ENCODE measurements at regions not wholly inside any gene's neighbourhood (a gene's known extent, or its start where the extent isn't known, plus 50 kb on each side); places are given as distances from the start of the nearest gene placed in this dataset.

- Mint-ChIP-seq H3K9me3 (ENCODE audit: unreplicated experiment) (no peaks in the 10 kb centered on the region), H3K27me3 (ENCODE audit: unreplicated experiment) (no peaks in the 10 kb centered on the region), H3K27ac (ENCODE audit: unreplicated experiment) (no peak overlapping the region), H3K4me3 (ENCODE audit: unreplicated experiment) (no peak overlapping the region), H3K36me3 (ENCODE audit: unreplicated experiment) (no peaks in the 10 kb centered on the region), H3K4me1 (ENCODE audit: low read depth, unreplicated experiment) (no peaks in the 10 kb centered on the region)
- no peak for TF ChIP-seq CTCF (IDR thresholded peaks at IDR 0.05; ENCODE audit: partially characterized antibody, unreplicated experiment)
- DNase-seq, result no peak
Measured at GRCh38 chr2:16365366-16365765, 300.3 kb downstream of the CYRIA start.

GRCh38 chr2:16363581-16363980 lies 302.1 kb downstream of the CYRIA start:
- H3K36me3 Mint-ChIP-seq (ENCODE audit: unreplicated experiment), result no peaks in the 10 kb centered on the region
- no peaks in the 10 kb centered on the region for H3K4me1 Mint-ChIP-seq (ENCODE audit: low read depth, unreplicated experiment)
- H3K27ac Mint-ChIP-seq (ENCODE audit: unreplicated experiment), result no peak overlapping the region

GRCh38 chr2:16362611-16363010 lies 303.0 kb downstream of the CYRIA start:
- Mint-ChIP-seq H3K9me3 (ENCODE audit: unreplicated experiment) (peaks cover 3% of the 10 kb centered on the region), H3K27me3 (ENCODE audit: unreplicated experiment) (peaks cover 3% of the 10 kb centered on the region), H3K36me3 (ENCODE audit: unreplicated experiment) (no peaks in the 10 kb centered on the region), H3K4me3 (ENCODE audit: unreplicated experiment) (no peak overlapping the region), H3K27ac (ENCODE audit: unreplicated experiment) (no peak overlapping the region), H3K4me1 (ENCODE audit: low read depth, unreplicated experiment) (no peaks in the 10 kb centered on the region)
- no peak for DNase-seq
- TF ChIP-seq CTCF (IDR thresholded peaks at IDR 0.05; ENCODE audit: partially characterized antibody, unreplicated experiment), result no peak

More at GRCh38 chr2:16363581-16363980, 302.1 kb downstream of the CYRIA start:
- DNase-seq, result no peak
- no peak overlapping the region for H3K4me3 Mint-ChIP-seq (ENCODE audit: unreplicated experiment)
- peaks cover 3% of the 10 kb centered on the region for H3K27me3 Mint-ChIP-seq (ENCODE audit: unreplicated experiment)
- peaks cover 2% of the 10 kb centered on the region for H3K9me3 Mint-ChIP-seq (ENCODE audit: unreplicated experiment)
- no peak for TF ChIP-seq CTCF (IDR thresholded peaks at IDR 0.05; ENCODE audit: partially characterized antibody, unreplicated experiment)

- Mint-ChIP-seq H3K9me3 (ENCODE audit: unreplicated experiment) (peaks cover 3% of the 10 kb centered on the region), H3K4me3 (ENCODE audit: unreplicated experiment) (no peak overlapping the region), H3K36me3 (ENCODE audit: unreplicated experiment) (no peaks in the 10 kb centered on the region), H3K27me3 (ENCODE audit: unreplicated experiment) (peaks cover 3% of the 10 kb centered on the region), H3K27ac (ENCODE audit: unreplicated experiment) (no peak overlapping the region), H3K4me1 (ENCODE audit: low read depth, unreplicated experiment) (no peaks in the 10 kb centered on the region)
- no peak for DNase-seq
- no peak for TF ChIP-seq CTCF (IDR thresholded peaks at IDR 0.05; ENCODE audit: partially characterized antibody, unreplicated experiment)
Measured at GRCh38 chr2:16361261-16361995, 304.2 kb downstream of the CYRIA start.

GRCh38 chr2:16359961-16360360 lies 305.7 kb downstream of the CYRIA start:
- H3K4me3 Mint-ChIP-seq (ENCODE audit: unreplicated experiment), result no peak overlapping the region
- H3K4me1 Mint-ChIP-seq (ENCODE audit: low read depth, unreplicated experiment), result no peaks in the 10 kb centered on the region
- TF ChIP-seq CTCF (IDR thresholded peaks at IDR 0.05; ENCODE audit: partially characterized antibody, unreplicated experiment), result no peak
- peaks cover 3% of the 10 kb centered on the region for H3K9me3 Mint-ChIP-seq (ENCODE audit: unreplicated experiment)
- H3K36me3 Mint-ChIP-seq (ENCODE audit: unreplicated experiment), result no peaks in the 10 kb centered on the region
- no peak overlapping the region for H3K27ac Mint-ChIP-seq (ENCODE audit: unreplicated experiment)
- DNase-seq, result no peak
- H3K27me3 Mint-ChIP-seq (ENCODE audit: unreplicated experiment), result peaks cover 3% of the 10 kb centered on the region
